Fibroblast of lung (primary cell): ENCODE measurements at regions not wholly inside any gene's neighbourhood (a gene's known extent, or its start where the extent isn't known, plus 50 kb on each side); places are given as distances from the start of the nearest gene placed in this dataset.

Experiments
- DNase-seq, 2 donors: peaks; one replicate each; pipeline versions ENCODE4 v3.0.0 to v3.0.0-alpha.2; 2010; ENCODE audit warnings: low read depth in 2 of 2
- H2AFZ ChIP-seq: 2 replicates; pipeline ENCODE4 v1.5.1; 2012; ENCODE audit warnings: low read length, control low read depth, inconsistent platforms
- H3K27ac ChIP-seq: 2 replicates; pipeline ENCODE4 v1.5.1; 2011; ENCODE audit warnings: low read length, control low read depth; ENCODE audit not compliant: insufficient read depth
- H3K27me3 ChIP-seq: 2 replicates; pipeline ENCODE4 v1.5.1; 2011; ENCODE audit warnings: mild to moderate bottlenecking, low read length; ENCODE audit not compliant: control insufficient read depth, insufficient read depth
- H3K36me3 ChIP-seq: 2 replicates; pipeline ENCODE4 v1.5.1; 2011; ENCODE audit warnings: low read length; ENCODE audit not compliant: control insufficient read depth, insufficient read depth
- H3K4me1 ChIP-seq: 2 replicates; pipeline ENCODE4 v1.5.1; 2011; ENCODE audit warnings: low read length; ENCODE audit not compliant: control insufficient read depth, insufficient read depth; ENCODE audit errors: extremely low read depth
- H3K4me2 ChIP-seq: 2 replicates; pipeline ENCODE4 v1.5.1; 2011; ENCODE audit warnings: low read length, control low read depth; ENCODE audit not compliant: insufficient read depth; ENCODE audit errors: extremely low read depth
- H3K4me3 ChIP-seq, 4 experiments: fragments of 200-600 bp in 1 of 4; sonication (generic) in 1 of 4; replicated peaks in 1 of 4; 2 replicates each; pipeline ENCODE4 v1.5.1; 2011 to 2016; ENCODE audit warnings: low read length in 4 of 4, low read depth in 3 of 4, mild to moderate bottlenecking in 3 of 4, control low read depth in 2 of 4, inconsistent platforms in 1 of 4, mixed read lengths in 1 of 4; ENCODE audit not compliant: insufficient read depth in 1 of 4; ENCODE audit errors: control extremely low read depth in 1 of 4
- H3K79me2 ChIP-seq: 2 replicates; pipeline ENCODE4 v1.5.1; 2012; ENCODE audit warnings: mild to moderate bottlenecking, low read length, inconsistent platforms; ENCODE audit not compliant: control insufficient read depth, insufficient read depth
- H3K9ac ChIP-seq: 2 replicates; pipeline ENCODE4 v1.5.1; 2011; ENCODE audit warnings: mild to moderate bottlenecking, low read length, control low read depth; ENCODE audit not compliant: insufficient read depth
- H3K9me3 ChIP-seq: 2 replicates; pipeline ENCODE4 v1.5.1; 2012; ENCODE audit warnings: low read depth, low read length; ENCODE audit not compliant: control insufficient read depth, insufficient read depth
- H4K20me1 ChIP-seq: 2 replicates; pipeline ENCODE4 v1.5.1; 2011; ENCODE audit warnings: low read length; ENCODE audit not compliant: control insufficient read depth, insufficient read depth; ENCODE audit errors: extremely low read depth
- EZH2 ChIP-seq: IDR thresholded peaks from 2 replicates; pipeline ENCODE4 v1.5.1; 2012; ENCODE audit warnings: low read length, control low read depth, mild to moderate bottlenecking; ENCODE audit errors: missing control alignments
- TF ChIP-seq, protein P1 (sequence below), 2 donors: IDR thresholded peaks in 1 of 2; conservative IDR thresholded peaks in 1 of 2; 1 replicate in 1 of 2; 2 replicates in 1 of 2; pipeline ENCODE4 v1.5.1; 2011 to 2012; ENCODE audit warnings: low read length in 2 of 2, control low read depth in 1 of 2, inconsistent platforms in 1 of 2, low read depth in 1 of 2, mild to moderate bottlenecking in 1 of 2

GRCh38 chr14:84420221-84420620 is 1109.7 kb upstream of the FLRT2 start:
- Histone ChIP-seq H2AFZ (no peak overlapping the region), H3K9ac (no peak overlapping the region), H3K4me2 (no peak overlapping the region), H3K36me3 (no peaks in the 10 kb centered on the region), H3K27ac (no peak overlapping the region), H3K9me3 (no peaks in the 10 kb centered on the region), H3K4me3 (no peak overlapping the region), H4K20me1 (no peaks in the 10 kb centered on the region), H3K79me2 (no peaks in the 10 kb centered on the region), H3K4me1 (no peaks in the 10 kb centered on the region), H3K27me3 (no peaks in the 10 kb centered on the region)
- TF ChIP-seq, protein P1, sequence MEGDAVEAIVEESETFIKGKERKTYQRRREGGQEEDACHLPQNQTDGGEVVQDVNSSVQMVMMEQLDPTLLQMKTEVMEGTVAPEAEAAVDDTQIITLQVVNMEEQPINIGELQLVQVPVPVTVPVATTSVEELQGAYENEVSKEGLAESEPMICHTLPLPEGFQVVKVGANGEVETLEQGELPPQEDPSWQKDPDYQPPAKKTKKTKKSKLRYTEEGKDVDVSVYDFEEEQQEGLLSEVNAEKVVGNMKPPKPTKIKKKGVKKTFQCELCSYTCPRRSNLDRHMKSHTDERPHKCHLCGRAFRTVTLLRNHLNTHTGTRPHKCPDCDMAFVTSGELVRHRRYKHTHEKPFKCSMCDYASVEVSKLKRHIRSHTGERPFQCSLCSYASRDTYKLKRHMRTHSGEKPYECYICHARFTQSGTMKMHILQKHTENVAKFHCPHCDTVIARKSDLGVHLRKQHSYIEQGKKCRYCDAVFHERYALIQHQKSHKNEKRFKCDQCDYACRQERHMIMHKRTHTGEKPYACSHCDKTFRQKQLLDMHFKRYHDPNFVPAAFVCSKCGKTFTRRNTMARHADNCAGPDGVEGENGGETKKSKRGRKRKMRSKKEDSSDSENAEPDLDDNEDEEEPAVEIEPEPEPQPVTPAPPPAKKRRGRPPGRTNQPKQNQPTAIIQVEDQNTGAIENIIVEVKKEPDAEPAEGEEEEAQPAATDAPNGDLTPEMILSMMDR (conservative IDR thresholded peaks at IDR 0.05 in 1 of 2, IDR thresholded peaks at IDR 0.05 in 1 of 2; ENCODE audit: low read depth in 1 of 2, low read length in 2 of 2), result no peak
- TF ChIP-seq EZH2, result no peak
- peak in 1 of 2 donors; percentile 30 for DNase-seq

DNA sequence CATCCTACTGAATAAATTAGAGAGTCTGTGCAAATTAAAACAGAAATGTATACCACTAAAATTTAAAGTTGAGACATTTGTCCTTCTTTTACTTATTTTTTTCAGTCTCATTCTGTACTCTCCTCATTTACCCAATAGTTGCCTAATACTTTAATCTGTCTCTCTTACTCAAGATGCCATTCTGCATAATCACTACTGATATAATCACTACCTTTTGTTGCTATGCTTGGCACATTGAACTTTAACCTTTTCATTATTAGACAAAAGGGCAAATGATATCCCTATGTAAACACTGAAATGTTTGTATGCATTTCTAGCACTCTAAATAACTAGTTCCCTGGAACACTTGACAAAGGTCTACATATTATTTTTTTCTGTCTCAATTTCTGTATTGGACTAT is 1108.3 kb upstream of the FLRT2 start:
- no peak overlapping the region for H3K4me3 ChIP-seq
- H3K4me2 ChIP-seq, result no peak overlapping the region
- no peaks in the 10 kb centered on the region for H3K36me3 ChIP-seq
- H3K79me2 ChIP-seq, result no peaks in the 10 kb centered on the region
- no peaks in the 10 kb centered on the region for H3K27me3 ChIP-seq
- no peak overlapping the region for H3K9ac ChIP-seq
- H2AFZ ChIP-seq, result no peak overlapping the region
- no peak for DNase-seq
- H3K4me1 ChIP-seq, result no peaks in the 10 kb centered on the region
- TF ChIP-seq, protein P1 (conservative IDR thresholded peaks at IDR 0.05 in 1 of 2, IDR thresholded peaks at IDR 0.05 in 1 of 2; ENCODE audit: low read depth in 1 of 2, low read length in 2 of 2), result no peak
- no peak for TF ChIP-seq EZH2
- no peaks in the 10 kb centered on the region for H3K9me3 ChIP-seq
- no peaks in the 10 kb centered on the region for H4K20me1 ChIP-seq
- no peak overlapping the region for H3K27ac ChIP-seq

DNA sequence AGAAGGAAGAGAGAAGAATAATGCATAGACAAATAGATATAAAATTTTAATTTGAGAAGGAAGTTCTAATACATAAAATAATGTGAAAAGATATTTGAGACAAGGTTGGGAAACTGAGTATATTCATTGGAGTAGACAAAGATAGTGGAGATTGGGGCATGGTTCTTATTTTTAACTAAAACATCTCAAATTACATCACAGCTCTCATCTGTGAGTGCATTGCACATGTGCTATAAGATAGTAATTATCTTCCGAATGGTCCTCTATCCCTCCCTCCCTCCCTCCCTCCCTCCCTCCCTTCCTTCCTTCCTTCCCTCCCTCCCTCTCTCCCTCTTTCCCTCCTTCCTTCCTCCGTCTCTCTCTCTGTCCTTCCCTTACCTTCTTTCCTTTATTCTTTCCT is 1104.0 kb upstream of the FLRT2 start:
- Histone ChIP-seq H3K79me2 (no peaks in the 10 kb centered on the region), H3K4me2 (no peak overlapping the region), H3K9ac (no peak overlapping the region), H3K27me3 (no peaks in the 10 kb centered on the region), H3K36me3 (no peaks in the 10 kb centered on the region), H2AFZ (no peak overlapping the region), H3K4me1 (no peaks in the 10 kb centered on the region), H3K9me3 (no peaks in the 10 kb centered on the region), H3K27ac (no peak overlapping the region), H4K20me1 (no peaks in the 10 kb centered on the region), H3K4me3 (no peak overlapping the region)
- TF ChIP-seq EZH2, result no peak
- DNase-seq, result no peak
